Suprapubic skin (tissue), 4 donors: ENCODE measurements at regions not wholly inside any gene's neighbourhood (a gene's known extent, or its start where the extent isn't known, plus 50 kb on each side); places are given as distances from the start of the nearest gene placed in this dataset.

Source experiments
- DNase-seq, 2 donors: peaks; one replicate each; pipeline ENCODE4 v3.0.0-alpha.2; 2019; ENCODE audit warnings: low spot score in 2 of 2
- H3K27ac ChIP-seq: fragments of 200-600 bp; sonication (generic); one replicate; pipeline ENCODE4 v1.5.1; 2019
- H3K27me3 ChIP-seq: fragments of 200-600 bp; sonication (generic); one replicate; pipeline ENCODE4 v1.5.1; 2019
- H3K36me3 ChIP-seq: fragments of 200-600 bp; sonication (generic); one replicate; pipeline ENCODE4 v1.5.1; 2019
- H3K4me1 ChIP-seq: fragments of 200-600 bp; sonication (generic); one replicate; pipeline ENCODE4 v1.5.1; 2019
- H3K4me3 ChIP-seq: fragments of 200-600 bp; sonication (generic); one replicate; pipeline ENCODE4 v1.5.1; 2019; ENCODE audit warnings: mild to moderate bottlenecking
- H3K9me3 ChIP-seq: fragments of 200-600 bp; sonication (generic); one replicate; pipeline ENCODE4 v1.5.1; 2019
- EP300 ChIP-seq: sonication (generic); formaldehyde crosslinking; IDR thresholded peaks from one replicate; pipeline ENCODE4 v1.6.1; 2017; ENCODE audit warnings: antibody characterized with exemption
- POLR2A ChIP-seq, 2 donors: fragments of 450-650 bp; IDR thresholded peaks; one replicate each; pipeline ENCODE4 v1.6.1; 2017; ENCODE audit warnings: antibody characterized with exemption in 2 of 2, mild to moderate bottlenecking in 2 of 2, moderate library complexity in 2 of 2
- POLR2AphosphoS5 ChIP-seq, 3 donors: sonication (generic); formaldehyde crosslinking; IDR thresholded peaks; one replicate each; pipeline ENCODE4 v1.6.1; 2017; ENCODE audit warnings: antibody characterized with exemption in 3 of 3
- WGBS: methylation state at CpG from one replicate; pipeline ENCODE4 v1.1.5; 2018; 5-methylcytosine and 5-hydroxymethylcytosine counted together
- TF ChIP-seq, protein P1 (sequence below), 2 donors: fragments of 200-600 bp in 1 of 2; fragments of 450-650 bp in 1 of 2; sonication (generic) in 1 of 2; IDR thresholded peaks; one replicate each; pipeline ENCODE4 v1.5.1; 2016 to 2019; ENCODE audit warnings: antibody characterized with exemption in 2 of 2, mild to moderate bottlenecking in 1 of 2, moderate library complexity in 1 of 2

DNA sequence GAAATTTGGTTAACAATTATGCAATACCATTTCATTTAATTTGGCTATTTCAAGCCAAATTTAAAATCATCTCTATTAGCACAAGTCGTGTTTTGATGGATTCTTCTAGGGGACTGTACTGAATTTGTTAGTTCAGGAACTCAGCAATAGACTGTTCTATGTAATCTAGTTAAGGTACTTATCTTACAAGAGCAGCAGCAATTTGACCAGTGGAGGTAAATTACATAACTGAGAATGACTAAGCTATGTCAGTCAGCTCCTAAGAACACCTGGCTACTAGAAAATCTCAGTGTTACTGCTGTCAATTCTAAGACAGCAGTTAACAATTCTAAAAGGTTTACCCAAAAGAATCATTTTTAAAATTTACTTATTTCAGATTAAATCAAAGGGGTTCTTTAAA, 513.9 kb upstream of the ZWINT start:
- no peaks in the 10 kb centered on the region for H3K36me3 ChIP-seq
- H3K4me1 ChIP-seq = no peaks in the 10 kb centered on the region
- H3K27ac ChIP-seq = no peak overlapping the region
- no peaks in the 10 kb centered on the region for H3K9me3 ChIP-seq
- H3K27me3 ChIP-seq = no peaks in the 10 kb centered on the region
- no peak for DNase-seq
- no peak for TF ChIP-seq POLR2AphosphoS5 (IDR thresholded peaks at IDR 0.05)
- no peak for TF ChIP-seq EP300
- TF ChIP-seq, protein P1, sequence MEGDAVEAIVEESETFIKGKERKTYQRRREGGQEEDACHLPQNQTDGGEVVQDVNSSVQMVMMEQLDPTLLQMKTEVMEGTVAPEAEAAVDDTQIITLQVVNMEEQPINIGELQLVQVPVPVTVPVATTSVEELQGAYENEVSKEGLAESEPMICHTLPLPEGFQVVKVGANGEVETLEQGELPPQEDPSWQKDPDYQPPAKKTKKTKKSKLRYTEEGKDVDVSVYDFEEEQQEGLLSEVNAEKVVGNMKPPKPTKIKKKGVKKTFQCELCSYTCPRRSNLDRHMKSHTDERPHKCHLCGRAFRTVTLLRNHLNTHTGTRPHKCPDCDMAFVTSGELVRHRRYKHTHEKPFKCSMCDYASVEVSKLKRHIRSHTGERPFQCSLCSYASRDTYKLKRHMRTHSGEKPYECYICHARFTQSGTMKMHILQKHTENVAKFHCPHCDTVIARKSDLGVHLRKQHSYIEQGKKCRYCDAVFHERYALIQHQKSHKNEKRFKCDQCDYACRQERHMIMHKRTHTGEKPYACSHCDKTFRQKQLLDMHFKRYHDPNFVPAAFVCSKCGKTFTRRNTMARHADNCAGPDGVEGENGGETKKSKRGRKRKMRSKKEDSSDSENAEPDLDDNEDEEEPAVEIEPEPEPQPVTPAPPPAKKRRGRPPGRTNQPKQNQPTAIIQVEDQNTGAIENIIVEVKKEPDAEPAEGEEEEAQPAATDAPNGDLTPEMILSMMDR (IDR thresholded peaks at IDR 0.05) = no peak
- no peak for TF ChIP-seq POLR2A (IDR thresholded peaks at IDR 0.05)
- no peak overlapping the region for H3K4me3 ChIP-seq
- 42% methylated on average over 1 of the region's 1 CpG for WGBS

DNA sequence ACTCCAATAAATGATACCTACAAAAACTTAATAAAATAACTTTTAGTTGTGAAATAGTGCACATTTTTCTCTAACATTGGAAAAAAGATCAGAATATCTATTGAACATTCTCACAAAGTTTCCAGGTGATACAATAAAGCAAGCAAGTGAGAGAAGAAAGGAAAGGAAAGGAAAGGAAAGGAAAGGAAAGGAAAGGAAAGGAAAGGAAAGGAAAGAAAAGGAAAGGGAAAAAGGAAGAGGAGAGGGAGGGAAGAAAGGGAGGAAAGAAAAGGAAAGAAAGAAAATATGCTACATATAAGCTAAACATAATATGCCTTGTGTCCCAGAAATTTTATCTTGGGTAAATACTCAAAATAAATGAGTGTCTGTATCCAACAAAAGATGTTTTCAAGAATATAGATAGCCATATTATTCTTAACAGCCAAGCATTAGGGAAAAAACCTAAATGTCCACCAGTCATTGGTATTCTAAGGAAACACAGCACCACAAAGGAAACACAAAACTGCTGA, 510.2 kb upstream of the ZWINT start:
- Histone ChIP-seq H3K4me3 (no peak overlapping the region), H3K27ac (no peak overlapping the region), H3K9me3 (peaks cover 4% of the 10 kb centered on the region), H3K4me1 (no peaks in the 10 kb centered on the region), H3K36me3 (no peaks in the 10 kb centered on the region), H3K27me3 (no peaks in the 10 kb centered on the region)
- TF ChIP-seq, protein P1 (IDR thresholded peaks at IDR 0.05) = no peak
- TF ChIP-seq POLR2AphosphoS5 (IDR thresholded peaks at IDR 0.05) = no peak
- TF ChIP-seq POLR2A (IDR thresholded peaks at IDR 0.05) = no peak
- no peak for TF ChIP-seq EP300
- DNase-seq = no peak

DNA sequence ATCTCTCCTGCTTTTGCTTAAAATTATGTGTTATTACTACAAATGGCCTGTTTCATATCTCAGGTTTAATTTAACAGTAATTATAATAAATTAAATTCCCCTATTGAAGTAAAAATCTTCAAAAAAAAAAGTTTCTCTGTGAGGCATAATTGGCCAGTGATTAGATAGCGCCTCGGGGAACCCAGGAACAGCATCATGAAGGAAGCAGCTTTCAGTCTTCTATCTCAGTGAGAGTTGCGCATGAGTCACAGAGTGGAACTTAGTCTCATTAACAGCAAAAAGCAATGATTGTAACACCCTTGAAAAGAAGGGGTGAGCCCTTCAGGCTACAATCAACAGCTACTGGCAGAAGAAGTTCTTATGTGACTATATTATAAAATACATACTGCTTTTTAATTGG, 506.2 kb upstream of the ZWINT start:
- Histone ChIP-seq H3K27ac (no peak overlapping the region), H3K27me3 (no peaks in the 10 kb centered on the region)

DNA sequence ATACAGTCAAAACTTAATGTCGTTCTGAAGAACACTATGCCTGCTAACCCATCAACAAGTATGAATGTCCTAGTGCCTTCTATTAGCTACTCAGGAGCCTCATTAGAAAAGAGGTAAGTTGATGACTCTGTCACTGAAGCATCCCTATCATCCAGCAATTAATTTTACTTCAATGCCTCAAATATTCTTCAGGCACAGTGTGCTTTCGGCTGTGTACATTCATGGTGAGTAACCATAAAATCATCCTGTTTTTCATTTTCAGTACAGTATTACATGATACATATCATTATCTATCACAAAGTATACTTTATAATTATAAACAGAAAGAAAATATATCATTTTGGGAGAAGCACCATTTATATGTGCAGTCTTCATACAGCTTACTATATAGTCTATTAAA, 495.5 kb upstream of the ZWINT start:
- WGBS = 85% methylated on average over 2 of the region's 2 CpGs
- Histone ChIP-seq H3K9me3 (no peaks in the 10 kb centered on the region), H3K27me3 (no peaks in the 10 kb centered on the region), H3K27ac (no peak overlapping the region), H3K4me3 (no peak overlapping the region), H3K36me3 (no peaks in the 10 kb centered on the region), H3K4me1 (no peaks in the 10 kb centered on the region)
- TF ChIP-seq, protein P1 (IDR thresholded peaks at IDR 0.05) = no peak
- TF ChIP-seq EP300 = no peak
- TF ChIP-seq POLR2A (IDR thresholded peaks at IDR 0.05) = no peak
- no peak for TF ChIP-seq POLR2AphosphoS5 (IDR thresholded peaks at IDR 0.05)
- no peak for DNase-seq

More for the DNA sequence above, 506.2 kb upstream of the ZWINT start:
- no peaks in the 10 kb centered on the region for H3K4me1 ChIP-seq
- H3K36me3 ChIP-seq = no peaks in the 10 kb centered on the region
- peaks cover 4% of the 10 kb centered on the region for H3K9me3 ChIP-seq
- no peak for DNase-seq
- no peak for TF ChIP-seq POLR2AphosphoS5 (IDR thresholded peaks at IDR 0.05)
- TF ChIP-seq POLR2A (IDR thresholded peaks at IDR 0.05) = no peak
- TF ChIP-seq EP300 = no peak
- H3K4me3 ChIP-seq = no peak overlapping the region
- 80% methylated on average over 3 of the region's 3 CpGs for WGBS

DNA sequence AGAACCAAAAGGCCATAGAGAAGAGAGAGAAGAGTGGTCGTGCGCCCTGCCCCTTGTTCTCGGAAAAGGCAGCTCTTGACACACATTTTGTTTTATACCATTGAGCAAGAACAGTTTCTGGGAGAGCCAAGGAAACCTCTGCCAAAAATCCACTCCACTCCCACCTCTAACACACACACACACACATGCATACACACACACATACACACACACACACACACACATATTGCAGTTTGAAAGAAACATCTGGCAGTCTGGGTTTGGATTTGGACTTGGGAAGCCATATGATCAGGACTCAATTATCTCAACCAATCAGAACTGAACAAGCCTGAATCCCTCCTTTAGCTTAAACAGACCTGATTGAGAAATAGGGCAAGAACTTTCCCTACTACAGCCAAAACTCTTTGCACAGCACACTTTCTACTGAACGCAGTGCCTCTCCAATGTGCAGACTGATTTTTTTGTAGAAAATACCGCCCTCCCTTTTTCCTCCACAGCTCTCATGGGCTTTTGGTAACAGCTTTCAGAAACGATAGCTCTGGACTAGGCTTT, 484.0 kb upstream of the ZWINT start:
- no peak overlapping the region for H3K4me3 ChIP-seq
- TF ChIP-seq POLR2A (IDR thresholded peaks at IDR 0.05) = no peak
- TF ChIP-seq EP300 = no peak
- TF ChIP-seq, protein P1 (IDR thresholded peaks at IDR 0.05) = no peak
- TF ChIP-seq POLR2AphosphoS5 (IDR thresholded peaks at IDR 0.05) = no peak
- 72% methylated on average over 6 of the region's 6 CpGs for WGBS
- H3K36me3 ChIP-seq = no peaks in the 10 kb centered on the region
- no peaks in the 10 kb centered on the region for H3K27me3 ChIP-seq
- no peak for DNase-seq
- H3K27ac ChIP-seq = no peak overlapping the region
- no peaks in the 10 kb centered on the region for H3K4me1 ChIP-seq
- H3K9me3 ChIP-seq = no peaks in the 10 kb centered on the region

DNA sequence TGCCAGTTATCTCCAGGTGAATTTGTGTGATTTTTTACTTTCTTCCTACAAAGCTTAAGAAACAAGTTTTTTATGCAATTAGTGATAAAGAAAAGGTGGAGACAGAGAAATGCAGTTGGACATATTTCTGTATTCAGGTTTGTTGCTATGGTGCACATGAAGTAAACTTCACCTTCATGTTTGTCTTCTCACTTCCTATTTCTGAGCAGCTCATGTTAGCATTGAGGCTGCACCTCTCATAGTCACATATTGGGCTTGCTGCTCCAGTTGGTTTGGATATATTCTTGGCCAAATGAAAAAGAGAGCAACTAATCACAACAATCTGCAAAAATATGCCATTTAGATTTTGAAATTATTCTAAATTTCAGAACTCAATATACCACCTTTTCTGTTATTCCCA, 475.6 kb upstream of the ZWINT start:
- TF ChIP-seq EP300 (no peak), POLR2A (IDR thresholded peaks at IDR 0.05) (no peak), POLR2AphosphoS5 (IDR thresholded peaks at IDR 0.05) (no peak)
- TF ChIP-seq, protein P1 (IDR thresholded peaks at IDR 0.05) = no peak
- Histone ChIP-seq H3K9me3 (no peaks in the 10 kb centered on the region), H3K27me3 (no peaks in the 10 kb centered on the region), H3K4me3 (no peak overlapping the region), H3K4me1 (no peaks in the 10 kb centered on the region), H3K27ac (no peak overlapping the region), H3K36me3 (no peaks in the 10 kb centered on the region)
- no peak for DNase-seq
